ENCODE measurements at regions not wholly inside any gene's neighbourhood (a gene's known extent, or its start where the extent isn't known, plus 50 kb on each side); places are given as distances from the start of the nearest gene placed in this dataset.

DNA sequence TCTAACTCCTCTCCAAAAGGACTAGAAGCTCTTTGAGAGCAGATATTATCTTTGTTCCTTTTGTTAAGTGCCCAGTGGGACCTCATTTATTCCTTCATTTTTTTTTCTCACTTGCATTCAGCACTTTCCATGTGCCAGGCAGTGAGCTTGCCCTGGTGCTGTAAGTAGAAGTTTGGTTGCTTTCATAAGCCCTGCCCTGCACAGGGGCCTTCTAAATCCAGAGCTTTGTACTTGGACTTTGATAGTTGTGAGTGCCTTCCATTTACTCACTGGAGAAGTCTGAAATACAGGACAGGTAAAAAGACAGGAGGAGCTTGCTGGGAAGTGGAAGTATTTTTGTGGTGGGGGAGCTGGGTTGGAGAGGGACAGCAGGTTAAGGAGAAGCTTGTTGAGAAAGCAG lies 56.7 kb upstream of the PTCSC3 start:
- TF ChIP-seq CTCF (IDR thresholded peaks at IDR 0.05; ENCODE audit: low read depth, low read length) = no peak
- TF ChIP-seq, protein P1, sequence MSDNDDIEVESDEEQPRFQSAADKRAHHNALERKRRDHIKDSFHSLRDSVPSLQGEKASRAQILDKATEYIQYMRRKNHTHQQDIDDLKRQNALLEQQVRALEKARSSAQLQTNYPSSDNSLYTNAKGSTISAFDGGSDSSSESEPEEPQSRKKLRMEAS (IDR thresholded peaks at IDR 0.05; ENCODE audit: low read depth, low read length) = no peak
- TF ChIP-seq MYC (IDR thresholded peaks at IDR 0.05; ENCODE audit: low read depth, low read length) = no peak
- TF ChIP-seq POLR2A (IDR thresholded peaks at IDR 0.05; ENCODE audit: extremely low read depth, insufficient read length) = no peak

Data from NB4 (cell line).